HG03108 (cell line): ENCODE measurements at regions not wholly inside any gene's neighbourhood (a gene's known extent, or its start where the extent isn't known, plus 50 kb on each side); places are given as distances from the start of the nearest gene placed in this dataset.

ENCODE experiments used
- ATAC-seq: cut with Tn5 transposase; IDR thresholded peaks from one replicate; pipeline ENCODE4 v1.9.1; 2021; ENCODE audit warnings: moderate library complexity; ENCODE audit not compliant: unreplicated experiment

GRCh38 chr1:36691374-36691773 is 208.7 kb upstream of the CSF3R start:
- ATAC-seq = no peak

- ATAC-seq = no peak
Measured at GRCh38 chr1:36689992-36690391, 207.3 kb upstream of the CSF3R start.

GRCh38 chr1:36687312-36687711 is 204.6 kb upstream of the CSF3R start:
- no peak for ATAC-seq

- ATAC-seq = no peak
Measured at GRCh38 chr1:36675931-36676562, 193.3 kb upstream of the CSF3R start.

- no peak for ATAC-seq
Measured at GRCh38 chr1:36675106-36675505, 192.4 kb upstream of the CSF3R start.

GRCh38 chr1:36673202-36673601 is 190.5 kb upstream of the CSF3R start:
- ATAC-seq = no peak

GRCh38 chr1:36669262-36669661 is 186.5 kb upstream of the CSF3R start:
- no peak for ATAC-seq

- no peak for ATAC-seq
Measured at GRCh38 chr1:36667836-36668235, 185.1 kb upstream of the CSF3R start.

- no peak for ATAC-seq
Measured at GRCh38 chr1:36667256-36667655, 184.5 kb upstream of the CSF3R start.

GRCh38 chr1:36665478-36666080 is 182.9 kb upstream of the CSF3R start:
- ATAC-seq = no peak

GRCh38 chr1:36664571-36665287 is 182.0 kb upstream of the CSF3R start:
- no peak for ATAC-seq

- peak; percentile 59 for ATAC-seq
Measured at GRCh38 chr1:36663772-36664430, 181.2 kb upstream of the CSF3R start.

GRCh38 chr1:36658838-36659237 is 176.1 kb upstream of the CSF3R start:
- ATAC-seq = no peak

- ATAC-seq = no peak
Measured at GRCh38 chr1:36657826-36658225, 175.1 kb upstream of the CSF3R start.

GRCh38 chr1:36656838-36657237 is 174.1 kb upstream of the CSF3R start:
- ATAC-seq = no peak

- ATAC-seq = no peak
Measured at GRCh38 chr1:36656271-36656670, 173.6 kb upstream of the CSF3R start.

- ATAC-seq = no peak
Measured at GRCh38 chr1:36654586-36654985, 171.9 kb upstream of the CSF3R start.

GRCh38 chr1:36653850-36654249 is 171.1 kb upstream of the CSF3R start:
- ATAC-seq = no peak

GRCh38 chr1:36652586-36652985 is 169.9 kb upstream of the CSF3R start:
- no peak for ATAC-seq

GRCh38 chr1:36652011-36652410 is 169.3 kb upstream of the CSF3R start:
- no peak for ATAC-seq

GRCh38 chr1:36651176-36651910 is 168.6 kb upstream of the CSF3R start:
- ATAC-seq = no peak
